DMS 273 (cell line): ENCODE measurements at regions not wholly inside any gene's neighbourhood (a gene's known extent, or its start where the extent isn't known, plus 50 kb on each side); places are given as distances from the start of the nearest gene placed in this dataset.
"Not testable (repeated sequence)": the region's sequence is repeated elsewhere in the genome, so short reads cannot be mapped to it uniquely, and the experiment has no call there.

ENCODE experiments used
- DNase-seq: peaks from one replicate; lab custom pipeline; 2025; ENCODE audit not compliant: unreplicated experiment; lab: John Stamatoyannopoulos, UW

DNA sequence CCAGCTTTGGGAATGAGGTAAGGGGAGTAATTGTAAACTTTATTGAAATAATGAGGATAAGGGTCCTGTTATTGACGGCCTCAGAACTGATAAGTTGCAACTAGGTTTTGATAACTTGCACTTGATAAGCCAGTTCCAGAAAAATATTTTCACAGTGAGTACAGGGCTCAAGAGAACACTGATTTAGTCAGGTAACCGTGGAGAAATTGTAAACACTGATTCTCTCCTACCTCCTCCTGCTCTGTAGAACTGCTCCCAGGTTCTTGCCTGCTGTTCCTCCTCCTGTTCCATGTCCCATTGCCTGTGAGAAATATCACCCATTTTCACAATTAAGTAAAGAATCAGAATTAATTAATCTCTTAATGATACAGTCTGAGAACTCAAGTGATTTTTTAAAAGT lies 55.0 kb upstream of the CXXC4 start:
- no peak for DNase-seq

DNA sequence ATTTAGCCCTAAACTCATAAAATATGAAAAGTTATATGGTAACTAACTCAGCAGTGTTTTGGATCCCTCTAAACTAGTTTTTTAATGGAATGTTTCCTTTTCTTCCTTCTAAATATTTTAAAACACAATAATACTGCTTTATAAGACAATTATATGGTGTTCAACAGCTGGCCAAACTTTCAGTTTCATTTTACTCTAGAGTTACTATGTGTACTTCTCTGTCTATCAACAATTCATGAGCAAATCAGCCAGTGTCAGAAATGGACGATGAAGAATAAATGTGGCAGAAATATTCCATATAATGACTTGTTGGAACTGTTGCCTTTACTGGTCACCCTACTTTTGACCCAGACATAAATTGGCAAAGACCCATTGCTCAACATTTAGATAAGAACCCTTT lies 64.8 kb upstream of the CXXC4 start:
- no peak for DNase-seq

DNA sequence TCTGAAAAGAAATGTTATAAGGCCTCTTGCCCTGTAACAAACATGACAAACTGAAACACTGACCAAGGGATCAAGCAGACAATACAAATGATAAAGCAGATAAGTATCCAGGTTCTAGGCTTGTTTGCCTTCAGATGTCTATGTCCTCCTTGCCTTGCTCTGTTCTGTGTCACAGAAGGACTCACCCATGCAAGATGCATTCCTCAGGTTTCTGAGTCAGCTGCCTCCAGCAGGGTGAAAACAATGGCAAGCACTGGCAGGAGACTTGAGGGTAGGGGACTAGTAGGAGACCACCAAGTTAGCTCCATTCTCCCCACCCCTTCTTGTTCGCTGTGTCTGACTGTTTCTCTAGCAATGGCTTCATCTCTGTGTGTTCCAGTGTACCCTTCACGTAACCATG lies 76.6 kb upstream of the CXXC4 start:
- DNase-seq: no peak

DNA sequence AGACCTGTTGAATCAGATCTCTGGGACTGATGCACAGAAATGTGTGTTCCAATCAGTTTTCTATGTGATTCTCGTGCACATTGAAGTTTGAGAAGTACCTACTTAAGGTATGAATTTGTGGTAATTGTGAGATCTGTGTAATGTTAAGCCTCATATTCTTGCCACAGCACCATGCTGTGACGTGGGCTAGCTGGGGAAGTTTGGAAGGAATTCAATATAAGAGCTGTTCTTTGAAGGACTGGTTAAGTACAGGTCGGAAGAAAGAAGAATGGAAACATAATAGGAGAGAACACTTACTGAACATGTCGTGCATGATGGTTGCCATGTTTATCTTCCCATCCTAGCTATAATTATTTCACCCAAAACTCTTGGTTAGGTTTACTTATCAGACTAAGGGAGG lies 79.7 kb upstream of the CXXC4 start:
- DNase-seq: no peak

DNA sequence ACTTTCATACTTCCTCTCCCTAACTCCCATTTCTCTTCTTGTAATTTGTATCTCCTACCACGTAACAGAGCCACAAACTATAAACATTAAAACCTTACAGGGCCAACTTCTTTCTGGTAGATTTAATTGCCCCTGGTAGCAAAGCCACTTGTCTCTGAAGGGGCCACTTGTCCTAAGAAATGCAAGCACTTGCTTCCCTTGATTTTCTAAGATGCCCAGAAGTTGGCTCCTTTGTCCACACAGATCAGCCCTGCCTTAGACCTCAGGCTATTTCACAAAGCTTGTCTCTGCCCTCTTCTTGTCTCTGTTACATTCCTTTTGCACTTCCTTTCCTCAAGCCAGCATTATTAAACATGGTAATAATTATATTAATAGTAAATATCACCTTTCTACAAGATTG lies 80.6 kb upstream of the CXXC4 start:
- no peak for DNase-seq

DNA sequence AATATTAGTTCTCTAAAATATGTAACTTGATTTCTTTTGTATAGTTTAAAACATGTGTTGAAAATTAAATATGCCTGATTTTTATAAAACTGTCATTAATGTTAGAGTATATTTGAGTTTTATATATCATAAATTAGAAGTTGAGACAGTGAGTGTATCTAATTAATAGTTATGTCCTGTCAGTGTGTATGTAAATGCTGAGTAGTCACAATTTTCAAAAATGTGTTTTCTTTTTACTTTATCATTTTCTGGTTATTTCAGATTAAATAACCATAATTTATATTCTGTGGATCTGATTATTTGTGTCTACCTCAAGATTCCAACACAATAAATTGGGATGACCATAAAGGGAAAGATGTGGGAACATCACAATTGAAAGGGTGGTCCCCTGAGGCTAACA lies 82.7 kb upstream of the CXXC4 start:
- DNase-seq: no peak

DNA sequence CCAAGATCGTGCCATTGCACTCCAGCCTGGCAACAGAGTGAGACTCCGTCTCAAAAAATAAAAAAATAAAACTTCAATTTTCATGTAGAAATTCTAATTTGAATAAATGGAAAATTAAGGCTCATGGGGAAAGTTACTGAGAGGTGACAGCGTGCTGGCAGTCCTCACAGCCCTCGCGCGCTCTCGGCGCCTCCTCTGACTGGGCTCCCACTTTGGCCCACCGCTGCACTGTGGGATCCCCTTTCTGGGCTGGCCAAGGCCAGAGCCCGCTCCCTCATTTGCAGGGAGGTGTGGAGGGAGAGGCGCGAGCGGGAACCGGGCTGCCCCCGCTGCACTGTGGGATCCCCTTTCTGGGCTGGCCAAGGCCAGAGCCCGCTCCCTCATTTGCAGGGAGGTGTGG lies 86.8 kb upstream of the CXXC4 start:
- not testable (repeated sequence) for DNase-seq

DNA sequence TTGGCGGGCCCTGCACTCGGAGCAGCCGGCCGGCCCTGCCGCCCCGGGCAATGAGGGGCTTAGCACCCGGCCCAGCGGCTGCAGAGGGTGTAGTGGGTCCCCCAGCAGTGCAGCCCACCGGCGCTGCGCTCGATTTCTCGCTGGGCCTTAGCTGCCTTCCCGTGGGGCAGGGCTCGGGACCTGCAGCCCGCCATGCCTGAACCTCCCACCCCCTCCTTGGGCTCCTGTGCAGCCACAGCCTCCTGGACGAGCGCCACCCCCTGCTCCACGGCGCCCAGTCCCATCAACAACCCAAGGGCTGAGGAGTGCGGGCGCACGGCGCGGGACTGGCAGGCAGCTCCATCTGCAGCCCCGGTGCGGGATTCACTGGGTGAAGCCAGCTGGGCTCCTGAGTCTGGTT lies 87.4 kb upstream of the CXXC4 start:
- not testable (repeated sequence) for DNase-seq

DNA sequence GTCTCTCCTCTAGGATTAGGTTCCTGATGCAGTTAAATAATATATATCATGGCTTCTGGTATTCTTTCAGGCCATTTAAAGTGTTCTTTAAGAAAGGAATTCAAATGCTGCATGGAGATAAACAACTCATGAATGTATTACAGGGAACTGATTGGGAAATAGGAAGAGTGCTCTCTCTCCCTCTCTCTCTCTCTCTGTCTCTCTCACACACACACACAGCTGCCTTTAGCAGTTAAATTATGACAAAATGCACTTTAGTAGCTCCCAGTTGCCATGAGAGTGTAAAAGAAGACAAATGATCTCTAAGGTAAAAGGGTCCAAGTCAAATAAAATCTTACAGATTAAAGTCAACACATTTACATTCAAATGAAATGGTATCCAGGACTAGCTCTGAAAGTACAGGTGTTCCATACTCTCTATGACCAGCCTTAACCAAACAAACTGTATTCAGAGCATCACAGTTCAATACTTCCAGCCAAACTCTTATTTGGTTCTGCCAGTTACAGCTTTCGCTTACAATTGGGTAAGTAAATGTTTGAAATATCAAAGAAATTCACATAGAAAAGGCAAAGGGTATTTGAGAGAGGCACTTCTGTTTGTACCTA lies 94.7 kb upstream of the CXXC4 start:
- no peak for DNase-seq

DNA sequence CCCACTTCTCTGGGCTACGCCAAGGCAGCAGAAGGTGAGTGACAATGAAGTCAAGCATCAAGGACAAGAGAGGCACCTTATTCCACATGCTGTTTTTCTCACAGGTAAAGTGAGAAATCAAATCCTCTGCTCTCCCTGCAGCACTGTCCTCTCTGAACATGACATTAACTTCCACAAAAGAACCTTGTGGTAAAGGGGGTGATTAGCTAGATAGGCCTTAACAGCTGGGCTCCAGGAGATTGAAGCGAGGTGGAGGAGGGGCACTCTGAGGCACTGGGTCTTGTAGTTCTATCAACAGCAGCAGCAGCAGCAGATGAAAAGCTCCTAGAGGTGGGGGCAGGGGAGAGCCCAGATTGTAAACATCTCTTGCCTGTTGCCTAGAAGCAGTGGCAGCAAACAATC lies 96.8 kb upstream of the CXXC4 start:
- no peak for DNase-seq

DNA sequence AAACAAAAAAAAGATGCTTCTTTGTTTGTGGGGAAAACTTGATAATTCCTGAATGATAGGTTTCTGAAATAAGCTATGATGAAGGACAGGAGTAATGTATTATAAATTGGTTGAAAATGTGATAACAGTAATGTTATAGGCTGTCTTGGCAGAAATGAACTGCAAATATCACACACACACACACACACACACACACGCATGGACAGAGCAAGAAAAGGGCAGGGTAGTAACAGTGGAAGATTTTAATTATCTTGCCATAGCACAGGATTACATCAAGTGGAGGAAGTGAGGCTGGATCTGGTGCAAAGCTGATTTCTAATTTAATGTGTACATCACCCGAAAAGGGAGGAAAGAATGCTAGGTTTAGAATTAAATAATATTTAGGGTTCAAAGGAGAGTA lies 97.5 kb upstream of the CXXC4 start:
- DNase-seq: no peak

DNA sequence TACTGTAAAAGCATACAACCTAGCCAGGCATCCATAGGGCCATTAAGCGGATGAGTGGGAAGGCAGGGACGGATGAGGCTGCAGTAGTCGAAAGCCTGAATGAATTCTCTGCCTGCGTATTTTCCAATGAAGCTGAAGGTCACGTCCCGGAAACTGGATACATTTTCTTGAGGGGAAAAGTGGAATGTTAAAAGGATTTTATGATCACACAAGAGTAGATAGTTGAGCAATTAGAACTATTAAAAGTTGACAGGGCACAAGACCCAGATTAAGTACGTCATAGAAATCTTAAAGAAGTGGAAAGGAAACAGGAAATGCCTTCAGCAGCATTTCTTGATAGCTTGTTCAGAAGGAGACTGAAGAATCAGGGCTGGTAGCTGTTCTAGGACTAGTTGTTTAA lies 98.3 kb upstream of the CXXC4 start:
- DNase-seq: no peak

DNA sequence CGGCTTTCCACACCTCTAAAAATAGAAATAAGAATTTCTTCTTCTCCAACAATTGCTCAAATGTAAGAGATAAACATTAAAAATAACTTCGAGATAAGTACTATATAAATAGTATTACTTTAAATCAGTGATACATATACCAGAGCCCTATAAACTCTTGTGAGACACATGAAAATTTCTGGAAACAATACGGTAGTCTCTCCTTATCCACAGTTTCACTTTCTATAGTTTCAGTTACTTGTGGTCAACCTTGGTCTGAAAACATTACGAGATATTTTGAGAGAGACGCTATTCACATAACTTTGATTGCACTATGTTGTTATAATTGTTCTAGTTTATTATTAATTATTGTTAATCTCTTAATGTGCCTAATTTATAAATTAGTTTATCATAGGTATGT lies 101.5 kb upstream of the CXXC4 start:
- DNase-seq: no peak

DNA sequence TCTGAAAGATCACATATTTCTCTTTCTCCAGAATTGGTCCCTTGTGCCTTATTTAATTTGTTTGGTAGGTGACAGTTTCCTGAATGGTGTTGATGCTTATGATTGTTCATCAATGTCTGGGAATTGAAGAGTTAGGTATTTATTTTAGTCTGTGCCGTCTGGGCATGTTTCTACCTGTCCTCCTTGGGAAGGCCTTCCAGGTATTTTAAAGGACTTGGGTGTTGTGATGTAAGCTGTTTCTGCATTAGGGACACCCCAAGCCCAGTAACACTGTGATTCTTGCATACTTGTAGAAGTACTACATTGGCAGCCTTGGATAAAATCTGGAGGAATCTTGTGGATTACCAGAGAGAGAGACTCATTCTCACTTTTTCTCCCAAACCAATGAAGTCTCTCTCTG lies 120.8 kb upstream of the CXXC4 start:
- no peak for DNase-seq

DNA sequence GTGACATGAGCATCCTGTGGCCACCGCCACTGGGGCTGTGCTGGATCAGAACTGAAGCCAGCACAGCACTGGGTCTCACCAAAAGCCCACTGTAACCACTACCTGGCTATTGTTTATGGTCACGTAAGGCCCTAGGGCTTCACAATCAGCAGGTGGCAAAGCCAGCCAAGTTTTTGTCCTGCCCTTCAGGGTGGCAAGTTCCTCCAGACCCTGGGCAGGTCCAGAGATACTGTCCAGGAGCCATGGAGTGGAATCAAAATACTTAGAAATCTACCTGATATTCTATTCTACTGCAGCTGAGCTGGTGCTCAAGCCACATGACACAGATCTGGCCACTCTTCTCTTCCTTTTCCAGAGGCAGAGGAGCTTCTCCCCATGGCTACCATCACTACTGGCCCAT lies 121.2 kb upstream of the CXXC4 start:
- DNase-seq: no peak

DNA sequence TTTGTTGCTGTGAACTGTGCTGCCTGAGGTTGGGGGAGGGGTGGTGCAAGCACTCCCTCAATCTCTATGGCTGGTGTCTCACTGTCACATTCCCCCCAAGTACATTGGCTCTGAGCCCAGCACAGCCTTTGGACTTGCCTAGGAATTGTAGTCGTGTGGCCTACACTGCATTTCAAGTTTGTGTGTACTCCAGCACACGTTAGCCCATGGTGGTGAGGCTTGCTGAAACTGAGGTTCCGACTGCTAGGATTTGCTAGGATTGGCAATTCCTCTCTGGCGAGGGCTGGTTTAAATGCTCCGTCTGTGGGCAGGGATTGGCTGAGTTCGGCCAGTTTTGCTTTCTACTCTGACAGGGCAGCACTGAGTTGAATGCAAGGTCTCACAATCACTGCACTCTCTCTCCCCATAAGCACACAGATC lies 121.7 kb upstream of the CXXC4 start:
- DNase-seq: no peak

DNA sequence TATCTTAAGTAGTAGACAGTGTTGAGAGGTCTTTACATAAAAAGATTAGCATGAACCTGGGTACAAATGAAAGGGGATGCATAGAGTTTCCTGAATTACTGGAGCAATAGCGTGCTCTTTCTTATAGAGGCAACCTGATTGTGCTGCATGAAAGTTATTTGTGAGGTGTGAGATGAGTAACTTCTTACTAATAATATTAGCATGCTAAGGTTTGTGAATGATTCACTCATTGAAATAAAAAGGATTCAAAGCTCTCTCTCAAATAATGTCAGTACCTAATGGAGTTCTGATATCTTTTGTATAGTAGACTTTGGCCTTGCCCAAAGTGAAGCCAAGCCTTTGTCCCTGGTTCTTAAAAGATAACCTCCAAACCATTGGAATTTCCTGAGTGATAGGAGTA lies 131.0 kb upstream of the CXXC4 start:
- no peak for DNase-seq

DNA sequence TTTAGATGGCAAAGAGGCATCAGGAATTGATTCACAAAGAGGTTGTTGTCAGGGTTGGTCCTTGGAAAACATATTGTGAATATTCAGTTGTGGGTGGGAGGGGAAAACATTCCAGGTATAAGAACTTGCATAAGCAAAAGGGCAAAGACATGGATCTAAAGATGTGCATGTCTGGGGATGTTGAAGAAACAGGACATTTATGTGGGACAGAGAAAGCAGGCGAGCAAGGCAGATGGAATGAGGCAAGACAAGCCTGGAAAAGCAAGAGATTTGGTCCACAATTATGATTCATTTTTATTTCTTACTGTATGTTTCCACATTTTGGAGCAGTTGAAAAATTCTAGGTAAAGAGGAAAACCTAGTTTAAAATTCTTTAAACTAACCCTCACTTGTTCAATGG lies 134.9 kb upstream of the CXXC4 start:
- no peak for DNase-seq

DNA sequence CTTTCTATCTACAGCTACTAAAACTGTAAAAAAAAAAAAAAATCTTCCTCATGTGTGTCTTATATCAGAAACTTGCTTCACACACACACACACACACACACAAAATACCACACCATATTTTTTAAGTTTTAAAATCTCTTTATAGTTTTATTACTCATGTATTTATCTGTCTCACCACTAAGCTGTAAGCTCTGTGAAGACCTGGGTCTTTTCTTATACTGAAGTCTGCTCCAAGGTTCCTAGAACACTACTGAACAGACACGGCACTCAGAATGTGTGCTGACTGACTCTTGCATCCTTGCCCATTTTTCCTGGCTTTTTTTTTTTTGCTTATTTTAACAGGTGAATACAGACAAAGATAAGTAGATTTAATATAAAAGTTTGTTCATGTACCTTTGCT lies 135.6 kb upstream of the CXXC4 start:
- no peak for DNase-seq

DNA sequence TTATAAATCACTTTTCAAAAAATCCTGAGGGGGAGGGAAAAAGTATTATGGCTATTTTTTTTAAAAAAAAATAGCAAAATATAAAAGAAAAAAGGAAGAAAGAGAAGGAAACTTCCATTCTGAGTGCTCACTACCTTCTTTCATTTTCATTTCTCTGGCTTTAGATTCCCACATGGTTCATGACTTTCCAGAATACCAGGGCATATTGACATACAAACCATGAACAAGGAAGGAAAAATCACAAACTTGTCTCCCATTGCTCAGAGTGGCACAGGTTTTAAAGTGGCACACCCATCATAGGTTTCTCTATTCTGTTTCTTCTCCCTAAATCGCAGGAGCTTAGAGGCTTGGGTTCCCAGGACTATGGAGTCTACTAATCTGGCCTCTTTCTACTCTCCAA lies 136.3 kb upstream of the CXXC4 start:
- no peak for DNase-seq

DNA sequence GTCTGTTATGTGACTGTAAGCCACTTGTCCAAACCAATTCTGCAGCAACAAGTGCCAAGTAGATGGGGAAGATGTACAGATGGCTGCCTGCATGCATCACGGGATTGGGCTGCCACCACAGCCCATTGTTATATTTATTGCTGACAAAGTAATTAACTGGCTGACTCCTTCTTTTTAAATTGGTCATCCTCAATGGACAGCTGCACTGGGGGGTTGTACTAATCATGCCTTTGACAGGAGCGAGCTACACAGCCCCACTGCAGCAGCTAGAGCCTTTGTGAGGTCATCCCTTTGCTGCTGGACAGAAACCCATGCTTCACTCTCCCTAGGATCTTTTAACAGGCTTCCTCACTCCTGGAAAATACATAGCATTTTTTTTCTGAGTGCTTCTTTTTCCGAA lies 146.7 kb upstream of the CXXC4 start:
- DNase-seq: no peak

DNA sequence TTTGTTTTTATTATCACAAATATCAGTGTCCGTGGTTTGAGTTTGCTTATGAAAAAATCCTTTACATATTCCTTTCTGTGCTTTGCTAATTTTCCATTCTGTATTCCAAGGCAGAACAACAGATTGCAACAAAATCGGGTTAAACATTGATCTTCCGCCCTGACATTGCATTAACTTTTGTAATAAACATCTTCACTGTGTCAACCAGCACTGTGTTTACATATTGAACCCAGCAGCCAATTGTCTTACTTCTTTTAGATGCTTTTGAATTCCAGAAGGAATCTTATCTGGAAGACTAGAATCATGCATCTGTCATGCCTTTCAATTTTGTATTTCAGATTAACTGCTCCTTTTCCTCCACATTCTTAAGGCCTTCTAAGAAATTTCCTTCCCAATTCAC lies 147.8 kb upstream of the CXXC4 start:
- no peak for DNase-seq

DNA sequence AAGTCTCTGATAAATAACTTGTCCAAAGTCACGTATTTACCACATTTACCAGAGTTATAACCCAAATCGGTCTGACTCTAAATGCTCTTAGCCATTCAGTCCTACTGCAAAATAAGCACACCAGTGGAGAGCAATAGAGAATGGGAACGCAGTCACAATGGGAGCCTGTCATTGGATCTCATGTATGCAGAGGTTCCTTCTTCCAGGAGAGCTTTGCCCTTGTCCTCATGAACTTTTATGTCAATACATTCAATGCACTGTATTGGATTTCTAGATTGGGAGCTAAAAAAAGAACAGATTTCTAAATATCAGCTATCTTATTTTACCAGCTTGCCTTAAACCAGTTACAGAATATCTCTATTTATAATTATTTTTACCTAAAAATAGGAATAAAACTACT lies 149.1 kb upstream of the CXXC4 start:
- DNase-seq: no peak

DNA sequence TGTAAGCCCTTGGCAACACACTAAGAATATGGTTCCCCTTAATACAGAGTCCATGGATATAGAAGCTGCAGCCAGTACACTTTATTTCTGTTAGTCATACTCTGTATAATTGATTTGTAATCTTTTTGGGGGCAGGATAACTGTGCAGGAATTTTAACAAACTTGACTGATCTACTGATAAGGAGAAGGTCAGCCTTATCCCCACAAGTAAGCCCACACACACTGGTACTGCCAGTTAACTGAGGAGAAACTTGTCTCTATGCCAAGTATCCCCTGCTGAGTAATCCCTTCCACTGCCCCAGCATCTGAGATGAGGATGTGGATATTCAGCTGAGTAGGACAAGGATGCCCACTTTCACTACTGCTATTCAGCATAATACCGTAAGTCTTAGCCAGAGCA lies 154.9 kb upstream of the CXXC4 start:
- DNase-seq: no peak
